Psoas muscle (tissue), 7 donors: ENCODE measurements at regions not wholly inside any gene's neighbourhood (a gene's known extent, or its start where the extent isn't known, plus 50 kb on each side); places are given as distances from the start of the nearest gene placed in this dataset.

Source experiments
- ATAC-seq, 4 donors: fragments of 200-7000 bp; cut with Tn5 transposase; one replicate each; pipeline ENCODE4 v1.9.1; 2020; ENCODE audit warnings: moderate library complexity in 3 of 4, mild to moderate bottlenecking in 2 of 4
- DNase-seq, 2 donors: peaks; one replicate each; pipeline ENCODE4 v3.0.0-alpha.2; 2020
- H3K27ac ChIP-seq: fragments of 200-600 bp; one replicate; pipeline ENCODE4 v1.8.0; 2022
- H3K27me3 ChIP-seq, 3 donors: fragments of 200-600 bp in 1 of 3; one replicate each; pipeline versions ENCODE4 v1.6.1 to v1.8.0; 2013 to 2022; ENCODE audit warnings: low read length in 2 of 3, mild to moderate bottlenecking in 2 of 3, moderate library complexity in 1 of 3; ENCODE audit not compliant: insufficient read depth in 3 of 3
- H3K36me3 ChIP-seq, 2 donors: fragments of 200-600 bp in 1 of 2; one replicate each; pipeline versions ENCODE4 v1.6.1 to v1.8.0; 2013 to 2022; ENCODE audit warnings: low read depth in 1 of 2, mild to moderate bottlenecking in 1 of 2, moderate library complexity in 1 of 2; ENCODE audit not compliant: insufficient read depth in 1 of 2
- H3K4me1 ChIP-seq: fragments of 200-600 bp; one replicate; pipeline ENCODE4 v1.8.0; 2022
- H3K4me3 ChIP-seq: fragments of 200-600 bp; one replicate; pipeline ENCODE4 v1.8.0; 2022; ENCODE audit warnings: mild to moderate bottlenecking
- H3K9me3 ChIP-seq: fragments of 200-600 bp; one replicate; pipeline ENCODE4 v1.8.0; 2022
- WGBS, 3 donors: extraction: QIAGEN DNeasy Blood & Tissue Kit; methylation state at CpG; one replicate each; pipeline versions ENCODE4 v1.1.6 to v1.1.7; 2013; 5-methylcytosine and 5-hydroxymethylcytosine counted together
- intact Hi-C, 2 donors: fragments of 100-400 bp; cut with DNase I; formaldehyde crosslinking; loops; one replicate each; pipeline versions ENCODE4 v1.11.0 to v1.14.2; 2022
- TF ChIP-seq, protein P1 (sequence below): fragments of 200-600 bp; IDR thresholded peaks from one replicate; pipeline ENCODE4 v1.8.0; 2022; ENCODE audit warnings: antibody characterized with exemption
- donor health status: healthy with polysubstance abuse.
- donor health status: DM: no; HTN: no; CAD: no; lungs with moderate emphysema.
- donor health status: Bipolar disorder and iron deficiency.
- donor health status: healthy.
- donor health status: DM: yes; HTN: yes; CAD: no.
- donor health status: DM: no; HTN: no; CAD: no.
- donor health status: DM: yes; HTN: yes; CAD: no.

DNA sequence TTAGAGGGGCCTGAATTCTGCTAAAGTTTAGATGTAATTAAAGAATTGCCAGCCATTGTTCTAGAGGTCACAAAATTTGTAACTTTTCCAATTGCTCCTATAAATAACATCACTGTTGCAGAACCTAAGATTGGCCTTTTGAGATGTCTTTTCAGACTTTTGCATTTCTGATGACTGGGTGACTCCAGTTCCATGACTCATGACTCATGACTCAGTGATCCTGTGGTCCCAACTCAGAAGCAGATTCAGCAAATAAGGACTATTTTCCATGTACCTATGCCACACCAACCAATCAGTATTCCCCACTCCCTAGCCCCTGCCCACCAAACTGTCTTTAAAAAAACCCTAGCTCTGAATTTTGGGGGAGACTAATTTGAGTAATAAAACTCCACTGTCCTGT, 740.9 kb downstream of the CDH8 start:
- no peak for DNase-seq
- ATAC-seq: no peak
- Histone ChIP-seq H3K4me1 (no peaks in the 10 kb centered on the region), H3K9me3 (no peaks in the 10 kb centered on the region), H3K36me3 (no peaks in the 10 kb centered on the region), H3K27me3 (no peaks in the 10 kb centered on the region), H3K4me3 (no peak overlapping the region), H3K27ac (no peak overlapping the region)
- TF ChIP-seq, protein P1, sequence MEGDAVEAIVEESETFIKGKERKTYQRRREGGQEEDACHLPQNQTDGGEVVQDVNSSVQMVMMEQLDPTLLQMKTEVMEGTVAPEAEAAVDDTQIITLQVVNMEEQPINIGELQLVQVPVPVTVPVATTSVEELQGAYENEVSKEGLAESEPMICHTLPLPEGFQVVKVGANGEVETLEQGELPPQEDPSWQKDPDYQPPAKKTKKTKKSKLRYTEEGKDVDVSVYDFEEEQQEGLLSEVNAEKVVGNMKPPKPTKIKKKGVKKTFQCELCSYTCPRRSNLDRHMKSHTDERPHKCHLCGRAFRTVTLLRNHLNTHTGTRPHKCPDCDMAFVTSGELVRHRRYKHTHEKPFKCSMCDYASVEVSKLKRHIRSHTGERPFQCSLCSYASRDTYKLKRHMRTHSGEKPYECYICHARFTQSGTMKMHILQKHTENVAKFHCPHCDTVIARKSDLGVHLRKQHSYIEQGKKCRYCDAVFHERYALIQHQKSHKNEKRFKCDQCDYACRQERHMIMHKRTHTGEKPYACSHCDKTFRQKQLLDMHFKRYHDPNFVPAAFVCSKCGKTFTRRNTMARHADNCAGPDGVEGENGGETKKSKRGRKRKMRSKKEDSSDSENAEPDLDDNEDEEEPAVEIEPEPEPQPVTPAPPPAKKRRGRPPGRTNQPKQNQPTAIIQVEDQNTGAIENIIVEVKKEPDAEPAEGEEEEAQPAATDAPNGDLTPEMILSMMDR: no peak
- intact Hi-C loops: no loop called here

DNA sequence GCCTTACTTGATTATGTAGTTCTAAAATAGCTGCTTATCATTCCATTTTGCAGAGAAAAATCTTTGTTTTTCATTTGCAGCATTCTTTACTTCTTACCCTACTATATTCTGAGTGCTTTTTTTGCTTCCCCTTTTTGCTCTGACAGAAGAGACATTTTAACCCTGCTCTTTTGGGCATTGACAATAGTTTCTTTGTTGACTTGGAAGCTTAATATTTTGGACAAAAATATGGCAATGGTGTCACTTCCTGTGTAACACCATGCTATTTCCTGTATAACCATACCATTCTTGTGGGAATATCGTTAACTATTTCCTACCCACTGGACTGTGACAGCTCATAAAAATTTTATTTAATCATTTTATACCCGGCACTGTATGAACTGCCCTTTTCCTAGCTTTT, 747.1 kb downstream of the CDH8 start:
- WGBS, 3 donors: 54 to 56% (median 55%) methylated on average over 2 of the region's 2 CpGs
- Histone ChIP-seq H3K27me3 (no peaks in the 10 kb centered on the region), H3K4me1 (no peaks in the 10 kb centered on the region), H3K4me3 (no peak overlapping the region), H3K9me3 (no peaks in the 10 kb centered on the region), H3K36me3 (no peaks in the 10 kb centered on the region), H3K27ac (no peak overlapping the region)
- no peak for ATAC-seq
- intact Hi-C loops: no loop called here
- no peak for DNase-seq
- TF ChIP-seq, protein P1: no peak

DNA sequence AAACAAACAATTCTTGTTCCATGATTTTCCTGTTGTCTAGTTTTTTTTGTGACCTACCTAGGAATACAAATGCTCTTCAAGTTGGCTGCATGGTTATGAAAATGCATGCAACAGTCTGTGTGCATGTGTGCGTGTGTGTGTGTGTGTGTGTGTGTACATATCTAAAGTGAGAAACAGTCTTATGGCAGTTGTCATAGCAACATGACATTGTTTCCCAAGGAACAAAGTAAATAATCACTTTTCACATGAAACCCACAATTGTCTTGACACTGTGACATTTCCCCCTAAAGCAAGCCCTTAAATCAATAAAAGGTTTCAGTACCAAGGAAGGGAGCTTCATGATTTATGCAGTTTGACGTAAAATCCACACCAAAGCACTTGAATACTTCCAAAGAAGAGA, 758.4 kb downstream of the CDH8 start:
- DNase-seq (no peak), ATAC-seq (no peak)
- intact Hi-C loops: no loop called here
- Histone ChIP-seq H3K36me3 (no peaks in the 10 kb centered on the region), H3K4me3 (no peak overlapping the region), H3K9me3 (no peaks in the 10 kb centered on the region), H3K27me3 (no peaks in the 10 kb centered on the region), H3K27ac (no peak overlapping the region), H3K4me1 (no peaks in the 10 kb centered on the region)
- TF ChIP-seq, protein P1: no peak
- WGBS, 3 donors: 60 to 66% (median 63%) methylated on average over 2 of the region's 2 CpGs

DNA sequence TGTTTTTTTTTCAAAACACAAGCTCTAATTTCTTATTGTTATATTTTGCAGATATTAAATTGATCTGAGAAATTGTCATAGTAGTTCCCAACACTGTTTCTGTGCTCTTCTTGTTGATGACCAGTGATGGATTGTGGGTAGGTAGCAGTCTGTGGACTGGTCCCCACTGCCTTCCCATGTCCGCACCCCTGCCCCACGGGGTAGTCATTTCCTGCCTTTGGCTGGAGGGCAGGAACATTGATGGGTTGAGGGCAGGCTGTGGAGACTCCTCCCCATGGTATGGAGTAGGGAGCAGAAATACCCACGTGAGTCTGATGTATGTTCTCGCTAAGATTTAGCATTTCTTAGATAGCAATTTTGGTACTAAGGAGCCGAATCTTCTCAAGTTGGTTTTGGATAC, 762.0 kb downstream of the CDH8 start:
- Histone ChIP-seq H3K4me1 (no peaks in the 10 kb centered on the region), H3K27me3 (no peaks in the 10 kb centered on the region), H3K27ac (no peak overlapping the region), H3K36me3 (no peaks in the 10 kb centered on the region), H3K9me3 (no peaks in the 10 kb centered on the region), H3K4me3 (no peak overlapping the region)
- no peak for DNase-seq
- TF ChIP-seq, protein P1: no peak
- WGBS, 3 donors: 77 to 88% (median 87%) methylated on average over 5 of the region's 5 CpGs
- ATAC-seq: no peak
- intact Hi-C loops: no loop called here

DNA sequence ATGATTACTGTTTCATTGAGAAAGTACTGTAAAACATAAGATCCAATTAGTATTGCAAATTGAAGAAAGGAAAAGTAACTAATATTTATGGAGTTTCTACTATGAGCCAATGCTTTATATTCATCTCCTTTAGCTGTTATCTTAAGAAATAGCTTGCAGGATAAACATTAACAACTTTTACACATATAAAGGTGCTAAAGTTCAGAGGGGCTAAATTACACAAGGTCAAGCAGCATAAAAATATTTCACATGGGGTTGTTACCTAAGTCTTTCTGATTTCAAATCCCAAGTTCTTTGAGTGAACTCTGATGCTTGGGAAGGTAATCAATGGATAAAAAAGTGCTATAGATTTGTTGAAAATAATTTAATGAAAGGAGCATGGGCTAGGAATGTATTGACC, 765.5 kb downstream of the CDH8 start:
- H3K4me1 ChIP-seq: no peaks in the 10 kb centered on the region
- intact Hi-C loops: no loop called here
- ATAC-seq (no peak), DNase-seq (no peak)
- no peaks in the 10 kb centered on the region for H3K27me3 ChIP-seq
- no peak overlapping the region for H3K4me3 ChIP-seq
- H3K36me3 ChIP-seq: no peaks in the 10 kb centered on the region
- no peak overlapping the region for H3K27ac ChIP-seq
- H3K9me3 ChIP-seq: no peaks in the 10 kb centered on the region
- TF ChIP-seq, protein P1: no peak
